Trophoblast cell (in vitro differentiated cells and primary cell): ENCODE measurements at regions not wholly inside any gene's neighbourhood (a gene's known extent, or its start where the extent isn't known, plus 50 kb on each side); places are given as distances from the start of the nearest gene placed in this dataset.

ENCODE experiments used
- DNase-seq, 2 donors: peaks; one replicate each; pipeline ENCODE4 v3.0.0-alpha.2; 2016
- H2AFZ ChIP-seq: 2 replicates; pipeline ENCODE4 v1.6.1; 2013; ENCODE audit warnings: low read length, moderate library complexity, mild to moderate bottlenecking; ENCODE audit not compliant: insufficient read depth, poor library complexity
- H2AK5ac ChIP-seq: 2 replicates; pipeline ENCODE4 v1.6.1; 2013; ENCODE audit warnings: mild to moderate bottlenecking, low read length
- H2BK120ac ChIP-seq: 2 replicates; pipeline ENCODE4 v1.6.1; 2013; ENCODE audit warnings: low read length, mild to moderate bottlenecking, moderate library complexity; ENCODE audit not compliant: insufficient read depth, poor library complexity
- H2BK12ac ChIP-seq: 2 replicates; pipeline ENCODE4 v1.6.1; 2013; ENCODE audit warnings: mild to moderate bottlenecking, low read length, moderate library complexity
- H2BK5ac ChIP-seq: 2 replicates; pipeline ENCODE4 v1.6.1; 2013; ENCODE audit warnings: low read length, low read depth, moderate library complexity, mild to moderate bottlenecking; ENCODE audit not compliant: poor library complexity
- H3K14ac ChIP-seq: 2 replicates; pipeline ENCODE4 v1.6.1; 2013; ENCODE audit warnings: mild to moderate bottlenecking, low read length
- H3K18ac ChIP-seq: 2 replicates; pipeline ENCODE4 v1.6.1; 2013; ENCODE audit warnings: mild to moderate bottlenecking, low read length
- H3K23ac ChIP-seq: 2 replicates; pipeline ENCODE4 v1.6.1; 2013; ENCODE audit warnings: low read length
- H3K27ac ChIP-seq: 2 replicates; pipeline ENCODE4 v1.5.1; 2013; ENCODE audit warnings: low read depth, mild to moderate bottlenecking, inconsistent platforms, low read length, moderate library complexity
- H3K27me3 ChIP-seq: 2 replicates; pipeline ENCODE4 v1.6.1; 2013; ENCODE audit warnings: inconsistent platforms, mild to moderate bottlenecking, low read length, moderate library complexity; ENCODE audit not compliant: insufficient read depth
- H3K36me3 ChIP-seq, 2 experiments: 1 replicate in 1 of 2; 2 replicates in 1 of 2; pipeline ENCODE4 v1.6.1; 2013; ENCODE audit warnings: low read length in 2 of 2, mild to moderate bottlenecking in 2 of 2, moderate library complexity in 1 of 2; ENCODE audit not compliant: insufficient read depth in 2 of 2, control insufficient read depth in 1 of 2
- H3K4ac ChIP-seq: 2 replicates; pipeline ENCODE4 v1.6.1; 2013; ENCODE audit warnings: low read depth, mild to moderate bottlenecking, low read length, moderate library complexity
- H3K4me1 ChIP-seq, 2 experiments: 1 replicate in 1 of 2; 2 replicates in 1 of 2; pipeline ENCODE4 v1.6.1; 2013; ENCODE audit warnings: low read length in 2 of 2, mild to moderate bottlenecking in 2 of 2, moderate library complexity in 1 of 2; ENCODE audit not compliant: insufficient read depth in 2 of 2, control insufficient read depth in 1 of 2
- H3K4me2 ChIP-seq: 2 replicates; pipeline ENCODE4 v1.6.1; 2013; ENCODE audit warnings: inconsistent platforms, mild to moderate bottlenecking, low read length, moderate library complexity
- H3K4me3 ChIP-seq: 2 replicates; pipeline ENCODE4 v1.5.1; 2013; ENCODE audit warnings: mild to moderate bottlenecking, low read depth, low read length, inconsistent platforms
- H3K79me1 ChIP-seq: one replicate; pipeline ENCODE4 v1.6.1; 2013; ENCODE audit warnings: low read length
- H3K79me2 ChIP-seq: 2 replicates; pipeline ENCODE4 v1.6.1; 2013; ENCODE audit warnings: low read length, mild to moderate bottlenecking; ENCODE audit not compliant: control insufficient read depth, insufficient read depth, poor library complexity
- H3K9ac ChIP-seq: 2 replicates; pipeline ENCODE4 v1.6.1; 2013; ENCODE audit warnings: mild to moderate bottlenecking, low read length
- H3K9me3 ChIP-seq: 2 replicates; pipeline ENCODE4 v1.6.1; 2013; ENCODE audit warnings: low read depth, mild to moderate bottlenecking, control low read depth, inconsistent platforms, low read length; ENCODE audit not compliant: insufficient read depth
- H4K12ac ChIP-seq: 2 replicates; pipeline ENCODE4 v1.6.1; 2013; ENCODE audit warnings: low read depth, mild to moderate bottlenecking, low read length, moderate library complexity
- H4K8ac ChIP-seq: 2 replicates; pipeline ENCODE4 v1.6.1; 2013; ENCODE audit warnings: low read depth, mild to moderate bottlenecking, low read length, moderate library complexity
- H4K91ac ChIP-seq: one replicate; pipeline ENCODE4 v1.6.1; 2013; ENCODE audit warnings: low read depth, mild to moderate bottlenecking, low read length, moderate library complexity
- WGBS: extraction: QIAGEN DNeasy Blood & Tissue Kit; methylation state at CpG from one replicate; pipeline ENCODE4 v1.1.7; 2013; ENCODE audit warnings: missing lambda C conversion rate; ENCODE audit not compliant: insufficient read length, insufficient coverage; ENCODE audit errors: extremely low coverage; 5-methylcytosine and 5-hydroxymethylcytosine counted together

GRCh38 chr18:77329651-77330050, 80.0 kb downstream of the GALR1 start:
- no peak overlapping the region for H2BK120ac ChIP-seq
- no peak overlapping the region for H2BK5ac ChIP-seq
- no peak overlapping the region for H3K4ac ChIP-seq
- H3K18ac ChIP-seq: no peak overlapping the region
- no peak overlapping the region for H3K4me3 ChIP-seq
- H4K8ac ChIP-seq: no peak overlapping the region
- H4K91ac ChIP-seq: no peak overlapping the region
- H3K4me1 ChIP-seq: no peaks in the 10 kb centered on the region
- DNase-seq: no peak
- H3K36me3 ChIP-seq: no peaks in the 10 kb centered on the region
- H2AFZ ChIP-seq: no peak overlapping the region
- H3K79me2 ChIP-seq: no peaks in the 10 kb centered on the region
- H3K9ac ChIP-seq: no peak overlapping the region
- H3K79me1 ChIP-seq: no peaks in the 10 kb centered on the region
- WGBS: no CpG with 5 or more reads among the region's 3 CpGs
- no peak overlapping the region for H4K12ac ChIP-seq
- H3K27me3 ChIP-seq: no peaks in the 10 kb centered on the region
- H2BK12ac ChIP-seq: no peak overlapping the region
- H3K23ac ChIP-seq: no peak overlapping the region
- no peak overlapping the region for H3K4me2 ChIP-seq
- no peak overlapping the region for H2AK5ac ChIP-seq
- no peaks in the 10 kb centered on the region for H3K9me3 ChIP-seq
- no peak overlapping the region for H3K14ac ChIP-seq
- H3K27ac ChIP-seq: no peak overlapping the region

GRCh38 chr18:77334876-77335275, 85.2 kb downstream of the GALR1 start:
- no peak overlapping the region for H3K18ac ChIP-seq
- no peak overlapping the region for H3K4me2 ChIP-seq
- H3K27me3 ChIP-seq: no peaks in the 10 kb centered on the region
- no peak for DNase-seq
- no peak overlapping the region for H3K23ac ChIP-seq
- no peak overlapping the region for H3K4ac ChIP-seq
- H3K4me3 ChIP-seq: no peak overlapping the region
- no peak overlapping the region for H3K9ac ChIP-seq
- H3K79me2 ChIP-seq: no peaks in the 10 kb centered on the region
- H2AK5ac ChIP-seq: no peak overlapping the region
- H2BK120ac ChIP-seq: no peak overlapping the region
- peaks cover 3% of the 10 kb centered on the region for H3K9me3 ChIP-seq
- no peak overlapping the region for H4K12ac ChIP-seq
- H4K8ac ChIP-seq: no peak overlapping the region
- no peak overlapping the region for H4K91ac ChIP-seq
- WGBS: no CpG with 5 or more reads among the region's 7 CpGs
- H3K14ac ChIP-seq: no peak overlapping the region
- H2BK5ac ChIP-seq: no peak overlapping the region
- H3K36me3 ChIP-seq: no peaks in the 10 kb centered on the region
- H3K79me1 ChIP-seq: no peaks in the 10 kb centered on the region
- H3K27ac ChIP-seq: no peak overlapping the region
- H3K4me1 ChIP-seq: no peaks in the 10 kb centered on the region
- H2BK12ac ChIP-seq: no peak overlapping the region
- no peak overlapping the region for H2AFZ ChIP-seq

GRCh38 chr18:77337604-77338003, 88.0 kb downstream of the GALR1 start:
- H3K4me3 ChIP-seq: no peak overlapping the region
- H3K4me2 ChIP-seq: no peak overlapping the region
- H3K79me2 ChIP-seq: no peaks in the 10 kb centered on the region
- H3K79me1 ChIP-seq: no peaks in the 10 kb centered on the region
- H2BK120ac ChIP-seq: no peak overlapping the region
- no peak overlapping the region for H4K12ac ChIP-seq
- no peak overlapping the region for H2AFZ ChIP-seq
- H3K23ac ChIP-seq: no peak overlapping the region
- no peaks in the 10 kb centered on the region for H3K36me3 ChIP-seq
- no peak overlapping the region for H2BK12ac ChIP-seq
- no peak overlapping the region for H3K9ac ChIP-seq
- no peak overlapping the region for H3K4ac ChIP-seq
- H3K18ac ChIP-seq: no peak overlapping the region
- no peak overlapping the region for H3K14ac ChIP-seq
- no CpG with 5 or more reads among the region's 7 CpGs for WGBS
- no peaks in the 10 kb centered on the region for H3K27me3 ChIP-seq
- no peak for DNase-seq
- H4K91ac ChIP-seq: no peak overlapping the region
- no peak overlapping the region for H2AK5ac ChIP-seq
- H3K4me1 ChIP-seq: no peaks in the 10 kb centered on the region
- H2BK5ac ChIP-seq: no peak overlapping the region
- H3K27ac ChIP-seq: no peak overlapping the region
- H4K8ac ChIP-seq: no peak overlapping the region
- H3K9me3 ChIP-seq: peaks cover 6% of the 10 kb centered on the region

GRCh38 chr18:77339093-77339492, 89.4 kb downstream of the GALR1 start:
- Histone ChIP-seq H3K4me3 (no peak overlapping the region), H4K91ac (no peak overlapping the region), H3K4me1 (no peaks in the 10 kb centered on the region), H3K79me1 (no peaks in the 10 kb centered on the region), H4K12ac (no peak overlapping the region), H3K18ac (no peak overlapping the region), H3K9me3 (peaks cover 6% of the 10 kb centered on the region), H3K36me3 (no peaks in the 10 kb centered on the region), H2BK12ac (no peak overlapping the region), H3K9ac (no peak overlapping the region), H3K79me2 (no peaks in the 10 kb centered on the region), H2BK120ac (no peak overlapping the region), H2AFZ (no peak overlapping the region), H3K14ac (no peak overlapping the region), H3K23ac (no peak overlapping the region), H3K27ac (no peak overlapping the region), H2BK5ac (no peak overlapping the region), H4K8ac (no peak overlapping the region), H3K27me3 (no peaks in the 10 kb centered on the region), H3K4me2 (no peak overlapping the region), H3K4ac (no peak overlapping the region), H2AK5ac (no peak overlapping the region)
- no peak for DNase-seq
- no CpG with 5 or more reads among the region's 6 CpGs for WGBS
